K562 (cell line): ENCODE measurements at regions not wholly inside any gene's neighbourhood (a gene's known extent, or its start where the extent isn't known, plus 50 kb on each side); places are given as distances from the start of the nearest gene placed in this dataset.

ENCODE experiments used
- ATAC-seq: fragments of 200-7000 bp; cut with Tn5 transposase; 3 replicates; pipeline ENCODE4 v1.9.1; 2020; ENCODE audit warnings: moderate library complexity
- BruUV-seq: library from RNA; stranded (reverse); fragments of 400-500 nt; replicated peaks from 2 replicates; lab custom pipeline; 2021; lab: Mats Ljungman, UMichigan
- CTCF ChIA-PET: fragments of 300-600 bp; formaldehyde crosslinking; extraction: SDS; loops from one replicate; lab custom pipeline; 2021; ENCODE audit warnings: low intra/inter-chr PET ratio; lab: Yijun Ruan, JAX
- POLR2A ChIA-PET: fragments of 300-600, 350-650 bp; sonication (Branson Sonifier 250); formaldehyde crosslinking; extraction: SDS; loops from one replicate; lab custom pipeline; 2021; ENCODE audit warnings: antibody characterized with exemption, inconsistent platforms; lab: Yijun Ruan, JAX
- DNase-seq, 4 experiments: peaks; one replicate each; pipeline versions ENCODE4 v3.0.0 to v3.0.0-alpha.2; 2011 to 2018; ENCODE audit warnings: low spot score in 3 of 4, mixed read lengths in 3 of 4; ENCODE audit errors: extremely low read depth in 1 of 4
- FAIRE-seq: peaks from 2 replicates; lab custom pipeline; 2011; peaks lifted over from hg19 to GRCh38; lab: Jason Lieb, UNC
- H2AFZ ChIP-seq: 2 replicates; pipeline ENCODE4 v1.6.0; 2011; ENCODE audit warnings: low read depth, low read length, control low read depth, inconsistent platforms
- H3K27ac ChIP-seq: fragments of 200-600 bp; 3 replicates; pipeline ENCODE4 v1.8.0; 2011; ENCODE audit warnings: low read depth, mild to moderate bottlenecking, control low read depth, inconsistent platforms, low read length, moderate library complexity, mixed read lengths; ENCODE audit errors: extremely low read depth
- H3K27me3 ChIP-seq, 2 experiments: fragments of 300-600 bp in 1 of 2; 2 replicates in 1 of 2; 3 replicates in 1 of 2; pipeline versions ENCODE4 v1.6.0 to v1.8.0; 2011; ENCODE audit warnings: inconsistent platforms in 2 of 2, low read length in 2 of 2, mild to moderate bottlenecking in 1 of 2, mixed read lengths in 1 of 2, moderate library complexity in 1 of 2; ENCODE audit not compliant: control insufficient read depth in 2 of 2, insufficient read depth in 2 of 2
- H3K36me3 ChIP-seq: fragments of 300-600 bp; 3 replicates; pipeline ENCODE4 v1.8.0; 2011; ENCODE audit warnings: mild to moderate bottlenecking, low read length, inconsistent platforms; ENCODE audit not compliant: control insufficient read depth, insufficient read depth
- H3K4me1 ChIP-seq, 2 experiments: fragments of 200-600 bp in 1 of 2; replicated peaks in 1 of 2; 2 replicates in 1 of 2; 3 replicates in 1 of 2; pipeline versions ENCODE4 v1.5.1 to v1.8.0; 2011; ENCODE audit warnings: inconsistent platforms in 2 of 2, low read length in 2 of 2, mild to moderate bottlenecking in 1 of 2, mixed read lengths in 1 of 2, moderate library complexity in 1 of 2; ENCODE audit not compliant: control insufficient read depth in 2 of 2, insufficient read depth in 2 of 2
- H3K4me2 ChIP-seq: 2 replicates; pipeline ENCODE4 v1.6.1; 2011; ENCODE audit warnings: low read length, control low read depth, inconsistent platforms, mixed read lengths; ENCODE audit not compliant: insufficient read depth
- H3K4me3 ChIP-seq: fragments of 200-600 bp; sonication (generic), shearing (Covaris generic); 2 replicates; pipeline ENCODE4 v1.5.1; 2016; ENCODE audit warnings: control low read depth, inconsistent platforms
- H3K79me2 ChIP-seq: fragments of 200-600 bp; 3 replicates; pipeline ENCODE4 v1.8.0; 2011; ENCODE audit warnings: low read length, inconsistent platforms; ENCODE audit not compliant: control insufficient read depth, insufficient read depth
- H3K9ac ChIP-seq, 2 experiments: 2 replicates each; pipeline versions ENCODE4 v1.6.0 to v1.6.1; 2011; ENCODE audit warnings: low read depth in 2 of 2, low read length in 2 of 2, control low read depth in 1 of 2, inconsistent platforms in 1 of 2, mild to moderate bottlenecking in 1 of 2, mixed read lengths in 1 of 2; ENCODE audit not compliant: insufficient read depth in 1 of 2
- H3K9me1 ChIP-seq: one replicate; pipeline ENCODE4 v1.6.0; 2011; ENCODE audit warnings: inconsistent platforms, mild to moderate bottlenecking, low read length, moderate library complexity; ENCODE audit not compliant: control insufficient read depth, insufficient read depth
- H3K9me3 ChIP-seq: replicated peaks from 2 replicates; pipeline ENCODE4 v1.5.1; 2011; ENCODE audit warnings: low read depth, low read length, inconsistent platforms; ENCODE audit not compliant: control insufficient read depth, insufficient read depth
- H4K20me1 ChIP-seq: replicated peaks from 2 replicates; pipeline ENCODE4 v1.6.1; 2011; ENCODE audit warnings: low read length, inconsistent platforms, mixed read lengths; ENCODE audit not compliant: control insufficient read depth, insufficient read depth
- EP400 ChIP-seq: fragments of 450-650 bp; IDR thresholded peaks from 2 replicates; pipeline ENCODE4 v1.6.1; 2017; ENCODE audit warnings: antibody characterized with exemption, mild to moderate bottlenecking, moderate library complexity
- MYNN ChIP-seq, 2 experiments: sonication (generic); formaldehyde crosslinking in 1 of 2; IDR thresholded peaks; 2 replicates each; pipeline versions ENCODE4 v1.5.0 to v1.6.1; 2016 to 2020; ENCODE audit warnings: antibody characterized with exemption in 1 of 2, missing genetic modification reagents in 1 of 2
- TARDBP ChIP-seq: fragments of 450-650 bp; IDR thresholded peaks from 2 replicates; pipeline ENCODE4 v1.6.1; 2016
- TCF7 ChIP-seq: sonication (generic); IDR thresholded peaks from 2 replicates; pipeline ENCODE4 v1.6.1; 2016; ENCODE audit warnings: antibody characterized with exemption, borderline replicate concordance
- ZNF766 ChIP-seq: fragments of 200-800 bp; sonication (Bioruptor generic); conservative IDR thresholded peaks from 2 replicates; pipeline ENCODE4 v1.6.1; 2016; ENCODE audit warnings: missing genetic modification characterization, missing compliant biosample characterization
- in situ Hi-C: fragments of 300-500 bp; cut with MboI; formaldehyde crosslinking; loops from 4 replicates; pipeline ENCODE4 v1.15.0; 2018; ENCODE audit warnings: inconsistent platforms, mixed read lengths
- intact Hi-C: fragments of 100-400 bp; cut with micrococcal nuclease; formaldehyde crosslinking; loops from 2 replicates; pipeline ENCODE4 v1.14.2; 2022
- TF ChIP-seq, protein P1 (sequence below): fragments of 450-650 bp; IDR thresholded peaks from 2 replicates; pipeline ENCODE4 v1.6.1; 2017; ENCODE audit warnings: antibody characterized with exemption, mild to moderate bottlenecking

DNA sequence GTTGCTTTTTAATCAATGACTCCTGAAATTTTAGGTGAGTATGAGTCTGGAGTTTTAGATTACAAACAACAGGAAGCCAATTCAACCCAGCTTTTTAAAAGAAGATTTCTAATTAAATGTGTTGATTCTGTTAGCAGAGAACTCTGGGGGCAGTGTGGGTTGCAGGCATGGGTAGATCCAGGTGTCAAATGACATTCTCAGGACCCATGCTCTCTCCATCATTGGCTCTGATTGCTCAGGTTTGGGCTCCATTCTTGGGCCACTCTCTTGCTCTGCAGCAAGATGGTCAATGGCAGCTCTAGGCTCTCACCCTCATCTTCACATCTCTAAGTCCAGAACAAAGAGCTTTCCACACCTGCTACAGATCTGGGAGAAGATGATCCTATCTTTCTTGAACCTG, 463.7 kb downstream of the PREX1 start:
- POLR2A ChIA-PET, result interaction anchor here (1.4 kb wide), 1 partner anchor 9 kb away, joined by 6 read pairs; no protein-coding TSS in a partner anchor
- H3K79me2 ChIP-seq, result no peaks in the 10 kb centered on the region
- CTCF ChIA-PET, result no interaction called here
- no peak overlapping the region for H3K4me2 ChIP-seq
- FAIRE-seq, result no peak
- H3K4me1 ChIP-seq, result no peaks in the 10 kb centered on the region
- ATAC-seq, result no peak
- H3K36me3 ChIP-seq, result no peaks in the 10 kb centered on the region
- intact Hi-C loops, result no loop called here
- H3K9me1 ChIP-seq, result no peaks in the 10 kb centered on the region
- peaks cover 2 to 12% of the 10 kb centered on the region in 2 experiments; a peak in 2 of 5 replicates for H3K27me3 ChIP-seq
- no peak overlapping the region for H3K27ac ChIP-seq
- no peak overlapping the region for H3K4me3 ChIP-seq
- no peak overlapping the region for H3K9ac ChIP-seq
- no peaks in the 10 kb centered on the region; the same call in 1 of the 2 replicates for H4K20me1 ChIP-seq
- in situ Hi-C loops, result no loop called here
- DNase-seq, result no peak
- TF ChIP-seq MYNN (IDR thresholded peaks at IDR 0.05), result no peak
- no peak for TF ChIP-seq MYNN (CRISPR knock-in tag; IDR thresholded peaks at IDR 0.05)
- TF ChIP-seq EP400, result no peak
- no peak for TF ChIP-seq TARDBP
- no peak for TF ChIP-seq TCF7
- TF ChIP-seq, protein P1, sequence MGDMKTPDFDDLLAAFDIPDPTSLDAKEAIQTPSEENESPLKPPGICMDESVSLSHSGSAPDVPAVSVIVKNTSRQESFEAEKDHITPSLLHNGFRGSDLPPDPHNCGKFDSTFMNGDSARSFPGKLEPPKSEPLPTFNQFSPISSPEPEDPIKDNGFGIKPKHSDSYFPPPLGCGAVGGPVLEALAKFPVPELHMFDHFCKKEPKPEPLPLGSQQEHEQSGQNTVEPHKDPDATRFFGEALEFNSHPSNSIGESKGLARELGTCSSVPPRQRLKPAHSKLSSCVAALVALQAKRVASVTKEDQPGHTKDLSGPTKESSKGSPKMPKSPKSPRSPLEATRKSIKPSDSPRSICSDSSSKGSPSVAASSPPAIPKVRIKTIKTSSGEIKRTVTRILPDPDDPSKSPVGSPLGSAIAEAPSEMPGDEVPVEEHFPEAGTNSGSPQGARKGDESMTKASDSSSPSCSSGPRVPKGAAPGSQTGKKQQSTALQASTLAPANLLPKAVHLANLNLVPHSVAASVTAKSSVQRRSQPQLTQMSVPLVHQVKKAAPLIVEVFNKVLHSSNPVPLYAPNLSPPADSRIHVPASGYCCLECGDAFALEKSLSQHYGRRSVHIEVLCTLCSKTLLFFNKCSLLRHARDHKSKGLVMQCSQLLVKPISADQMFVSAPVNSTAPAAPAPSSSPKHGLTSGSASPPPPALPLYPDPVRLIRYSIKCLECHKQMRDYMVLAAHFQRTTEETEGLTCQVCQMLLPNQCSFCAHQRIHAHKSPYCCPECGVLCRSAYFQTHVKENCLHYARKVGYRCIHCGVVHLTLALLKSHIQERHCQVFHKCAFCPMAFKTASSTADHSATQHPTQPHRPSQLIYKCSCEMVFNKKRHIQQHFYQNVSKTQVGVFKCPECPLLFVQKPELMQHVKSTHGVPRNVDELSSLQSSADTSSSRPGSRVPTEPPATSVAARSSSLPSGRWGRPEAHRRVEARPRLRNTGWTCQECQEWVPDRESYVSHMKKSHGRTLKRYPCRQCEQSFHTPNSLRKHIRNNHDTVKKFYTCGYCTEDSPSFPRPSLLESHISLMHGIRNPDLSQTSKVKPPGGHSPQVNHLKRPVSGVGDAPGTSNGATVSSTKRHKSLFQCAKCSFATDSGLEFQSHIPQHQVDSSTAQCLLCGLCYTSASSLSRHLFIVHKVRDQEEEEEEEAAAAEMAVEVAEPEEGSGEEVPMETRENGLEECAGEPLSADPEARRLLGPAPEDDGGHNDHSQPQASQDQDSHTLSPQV, result no peak
- TF ChIP-seq ZNF766 (CRISPR knock-in tag), result no peak
- H3K9me3 ChIP-seq, result no peaks in the 10 kb centered on the region
- BruUV-seq, result no TSS peak
- H2AFZ ChIP-seq, result no peak overlapping the region
